ENCODE measurements at regions not wholly inside any gene's neighbourhood (a gene's known extent, or its start where the extent isn't known, plus 50 kb on each side); places are given as distances from the start of the nearest gene placed in this dataset.

DNA sequence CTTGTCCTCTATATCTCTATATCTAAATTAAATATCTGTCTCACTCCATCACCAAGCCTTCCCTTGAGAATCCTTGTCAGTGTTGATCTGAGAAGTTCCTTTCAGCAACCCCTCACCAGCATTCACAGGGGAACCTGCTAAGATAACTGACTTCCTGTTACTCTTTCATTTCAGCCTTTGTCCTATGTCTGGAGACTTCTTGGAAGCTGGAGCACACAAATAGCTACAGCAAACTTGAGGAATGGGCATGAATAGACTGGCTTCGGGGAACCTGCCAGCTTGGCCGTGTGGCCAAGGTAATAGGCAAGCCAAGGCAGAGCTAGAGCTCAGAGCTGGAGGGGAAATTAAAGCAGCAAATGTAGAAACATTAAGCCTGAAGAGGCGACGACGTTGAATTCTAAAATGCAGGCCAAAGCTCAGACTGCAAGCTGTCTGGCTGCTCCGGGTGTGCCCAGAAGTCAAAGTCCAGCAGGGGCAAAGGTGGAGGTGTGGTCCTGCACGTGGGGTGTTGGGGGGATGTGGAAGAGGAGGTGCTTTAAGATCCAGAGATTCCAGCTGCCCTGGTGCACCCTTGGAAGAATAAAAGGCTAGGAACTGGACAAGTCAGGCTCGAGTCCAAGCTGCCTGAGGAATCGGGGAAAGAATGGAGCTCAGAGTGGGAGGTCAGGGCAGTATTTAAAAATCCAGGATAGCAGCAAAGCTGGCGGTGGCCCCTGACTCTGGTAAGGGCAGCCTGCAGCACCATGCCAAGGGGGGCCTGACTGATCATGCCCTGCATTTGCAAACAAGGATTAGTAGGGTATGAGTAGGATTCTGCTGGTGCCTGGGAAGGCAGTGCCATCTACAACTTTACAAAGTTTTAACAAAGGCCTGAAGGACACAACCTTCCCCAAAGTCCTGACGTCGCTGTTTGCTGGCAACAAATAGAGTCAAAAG is 185.0 kb upstream of the SGK1 start:
- no peak for DNase-seq (ENCODE audit: low read depth, low spot score)

DNA sequence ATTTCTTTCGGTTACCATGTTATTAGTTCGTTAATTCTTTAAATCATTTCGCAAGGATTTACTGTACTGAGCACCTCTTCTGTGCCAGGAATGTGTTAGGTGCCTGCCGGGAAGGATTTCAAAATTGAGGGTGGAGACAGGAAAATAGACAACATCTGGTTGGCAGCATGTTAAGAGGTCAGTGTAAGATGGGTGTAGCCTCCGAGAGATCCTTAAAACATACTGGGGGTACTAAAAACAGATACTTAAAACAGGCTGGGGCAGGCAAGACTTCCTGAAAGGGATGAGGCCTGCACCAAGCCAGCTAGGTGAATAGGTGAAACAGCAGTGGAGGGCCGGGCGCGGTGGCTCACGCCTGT is 178.0 kb upstream of the SGK1 start:
- no peak for DNase-seq (ENCODE audit: low read depth, low spot score)

DNA sequence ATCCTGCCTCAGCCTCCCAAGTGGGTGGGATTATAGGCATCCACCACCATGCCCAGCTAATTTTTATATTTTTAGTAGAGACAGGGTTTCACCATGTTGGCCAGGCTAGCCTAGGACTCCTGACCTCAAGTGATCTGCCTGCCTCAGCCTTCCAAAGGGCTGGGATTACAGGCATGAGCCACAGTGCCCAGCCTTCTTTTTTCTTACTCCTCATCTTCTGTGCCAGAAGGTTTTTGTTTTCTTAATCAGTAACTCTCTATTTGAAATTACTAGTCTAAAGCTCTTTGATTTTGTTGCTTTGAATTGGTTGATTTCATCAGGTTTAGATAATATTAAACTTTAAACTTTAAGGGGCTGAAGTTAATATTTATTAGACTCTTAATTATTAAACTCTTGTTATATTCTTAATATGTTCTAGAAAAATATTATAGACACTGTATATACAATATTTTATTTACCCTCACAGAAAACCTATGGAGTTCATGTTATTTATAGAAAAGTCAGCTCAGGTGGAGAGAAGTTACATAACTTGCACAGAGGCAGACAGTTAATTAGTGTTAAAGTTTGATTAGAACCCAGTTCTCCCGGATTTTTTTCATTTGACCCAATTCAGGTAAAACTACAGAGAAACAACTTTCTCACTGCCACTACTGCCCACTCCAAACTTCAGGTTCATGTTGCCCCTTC is 177.4 kb upstream of the SGK1 start:
- no peak for DNase-seq (ENCODE audit: low read depth, low spot score)

DNA sequence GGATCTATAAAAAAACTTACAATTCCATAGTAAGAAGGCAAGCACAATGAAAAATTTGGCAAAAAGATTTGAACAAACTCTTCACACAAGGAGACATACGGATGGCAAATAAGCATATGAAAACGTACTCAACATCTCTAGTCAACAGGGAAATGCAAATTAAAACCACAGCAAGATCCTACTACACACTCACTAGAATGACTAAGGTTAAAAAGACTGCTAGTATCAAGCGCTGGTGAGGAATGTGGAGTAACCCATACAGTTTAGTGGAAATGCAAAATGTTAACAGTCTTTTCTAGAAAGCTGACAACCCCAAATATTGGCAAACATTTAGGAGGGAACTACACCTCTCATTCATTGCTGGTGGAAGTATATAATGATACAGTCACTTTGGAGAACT is 175.9 kb upstream of the SGK1 start:
- DNase-seq (ENCODE audit: low read depth, low spot score) = no peak

DNA sequence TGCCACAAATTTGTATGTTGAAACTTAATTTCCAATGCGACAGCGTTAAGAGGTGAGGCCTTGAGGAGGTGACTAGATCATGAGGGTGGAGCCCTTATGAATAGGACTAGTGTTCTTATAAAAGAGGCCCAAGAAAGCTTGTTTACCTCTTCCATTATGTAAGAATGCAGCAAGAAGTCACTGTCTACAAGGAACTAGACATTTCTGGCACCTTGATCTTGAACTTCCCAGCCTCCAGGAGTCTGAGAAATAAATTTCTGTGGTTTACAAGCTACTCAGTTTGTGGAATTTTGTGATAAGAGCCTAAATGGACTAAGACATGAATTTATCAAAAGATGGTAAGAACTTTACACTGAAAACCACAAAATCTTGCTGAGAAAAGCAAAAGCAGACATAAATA is 173.6 kb upstream of the SGK1 start:
- no peak for DNase-seq (ENCODE audit: low read depth, low spot score)

DNA sequence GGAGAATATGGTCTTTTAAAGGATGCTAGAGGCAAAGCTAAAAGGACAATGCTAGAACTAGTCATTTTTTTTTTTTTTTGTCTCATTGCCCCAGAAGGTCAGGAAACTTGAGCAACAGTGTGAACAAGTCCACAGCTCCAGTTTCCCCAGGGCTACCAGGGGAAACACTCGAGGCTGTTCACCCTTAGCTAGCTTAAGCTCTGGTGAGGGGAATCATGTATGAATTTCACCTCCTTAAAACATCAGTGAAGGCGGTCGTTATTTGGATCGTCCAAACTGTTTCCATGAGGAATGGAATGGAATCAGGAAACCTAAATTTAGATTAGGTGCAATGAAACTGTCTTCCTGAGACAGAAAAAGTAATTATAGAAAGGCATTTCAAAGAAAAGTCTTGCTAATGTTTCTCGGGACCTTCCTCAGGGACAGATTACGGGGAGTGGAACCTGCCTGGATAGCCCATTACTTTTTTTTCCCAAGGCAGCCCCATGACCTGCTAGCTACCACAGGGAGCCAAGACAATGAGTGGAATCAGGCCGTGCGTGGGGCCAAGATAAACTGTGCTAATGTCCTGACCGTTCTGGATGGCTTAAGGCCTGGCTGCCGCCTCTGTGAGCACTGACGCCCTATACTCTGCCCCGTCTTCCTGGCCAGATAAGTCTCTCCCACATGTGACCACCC is 164.8 kb upstream of the SGK1 start:
- DNase-seq (ENCODE audit: low read depth, low spot score) = no peak

DNA sequence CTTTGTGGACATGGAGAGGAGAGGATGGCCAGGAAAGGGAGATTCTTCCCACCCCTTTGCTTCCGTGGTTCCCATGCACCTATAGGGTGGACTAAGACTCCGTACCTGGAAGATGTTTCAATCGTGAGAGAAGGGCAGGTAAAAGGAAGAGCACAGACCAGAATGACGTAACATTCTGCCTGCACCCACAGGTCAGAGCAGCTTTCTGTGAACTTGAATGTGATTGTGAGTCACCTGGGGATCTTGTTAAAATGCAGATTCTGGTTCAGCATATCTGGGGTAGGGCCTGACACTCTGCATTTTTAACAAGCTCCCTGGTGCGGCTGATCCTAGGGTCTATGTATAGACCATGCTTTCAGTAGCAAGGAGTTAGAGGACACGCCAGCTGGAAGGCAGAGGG is 164.1 kb upstream of the SGK1 start:
- DNase-seq (ENCODE audit: low read depth, low spot score) = no peak

DNA sequence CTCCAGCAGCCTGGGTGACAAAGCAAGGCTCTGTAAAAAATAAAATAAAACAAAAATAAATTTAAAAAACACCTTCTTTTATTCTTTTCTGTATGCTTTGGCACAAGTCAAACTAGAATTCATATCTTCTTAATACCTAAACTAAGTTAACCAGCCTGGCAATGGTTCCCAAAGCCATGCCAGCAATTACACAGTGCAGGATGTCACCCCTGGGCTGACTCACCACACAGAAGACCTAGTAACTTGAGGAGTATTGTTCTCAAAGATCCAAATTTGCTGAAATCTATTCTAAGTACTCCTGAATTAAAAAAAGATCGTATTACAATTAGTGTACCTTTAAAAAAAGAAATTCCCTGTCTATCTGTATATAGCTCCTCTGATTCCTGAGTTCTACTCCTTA is 162.7 kb upstream of the SGK1 start:
- DNase-seq (ENCODE audit: low read depth, low spot score) = no peak

DNA sequence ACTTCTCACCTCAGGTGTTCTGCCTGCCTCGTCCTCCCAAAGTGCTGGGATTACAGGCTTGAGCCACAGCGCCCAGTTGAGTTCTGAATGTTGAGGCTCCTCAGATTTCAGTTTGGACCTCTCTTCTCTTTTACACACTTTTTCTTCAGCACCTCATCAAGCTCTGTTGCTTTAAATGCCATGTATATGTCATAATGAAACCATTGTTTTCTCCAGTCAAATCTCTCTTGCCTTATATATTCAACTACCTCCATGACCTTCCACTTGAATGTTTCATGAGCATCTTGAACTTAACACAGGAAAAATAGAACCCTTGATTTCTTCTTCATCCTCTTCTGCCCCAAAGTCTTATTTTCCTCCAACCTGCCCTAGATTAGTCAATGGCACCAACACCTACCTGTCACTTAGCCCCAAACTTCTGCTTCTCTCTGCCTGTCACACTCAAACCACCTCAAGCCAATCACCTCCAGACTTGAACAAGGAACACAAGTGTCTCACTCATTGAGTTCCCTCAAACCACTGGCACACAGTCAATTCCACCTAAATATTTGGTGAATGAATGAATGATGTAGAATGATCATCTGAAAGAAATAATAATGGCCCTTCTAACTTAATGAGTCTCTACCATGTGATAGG is 161.0 kb upstream of the SGK1 start:
- DNase-seq (ENCODE audit: low read depth, low spot score) = no peak

DNA sequence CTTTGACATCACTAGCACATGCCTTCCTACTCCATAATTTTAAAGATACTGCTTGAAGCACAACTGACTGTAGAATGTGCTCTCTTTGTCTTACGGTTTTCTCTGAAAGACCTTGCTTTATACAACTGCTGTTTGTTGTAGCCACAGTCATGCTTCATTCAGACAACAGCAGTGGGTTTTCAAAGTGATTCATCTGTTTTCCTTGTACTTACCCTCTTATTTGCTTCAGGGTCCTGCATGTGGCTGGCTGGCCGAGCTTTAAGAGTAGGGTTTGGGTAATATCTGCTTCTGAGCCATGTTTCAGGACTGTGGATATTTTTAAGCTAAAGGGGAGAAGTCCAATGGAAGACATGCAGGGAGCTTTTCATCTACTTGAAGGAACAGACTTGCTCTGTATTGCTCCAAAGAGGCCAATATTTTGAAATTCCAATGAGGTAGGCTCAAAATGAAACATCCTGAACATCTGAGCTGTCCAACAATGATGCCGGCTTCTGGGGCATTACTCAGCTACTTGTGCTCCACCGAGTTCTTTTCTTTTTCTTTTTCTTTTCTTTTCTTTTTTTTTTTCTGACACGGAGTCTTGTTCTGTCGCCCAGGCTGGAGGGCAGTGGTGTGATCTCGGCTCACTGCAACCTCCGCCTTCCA is 160.2 kb upstream of the SGK1 start:
- DNase-seq (ENCODE audit: low read depth, low spot score) = no peak

DNA sequence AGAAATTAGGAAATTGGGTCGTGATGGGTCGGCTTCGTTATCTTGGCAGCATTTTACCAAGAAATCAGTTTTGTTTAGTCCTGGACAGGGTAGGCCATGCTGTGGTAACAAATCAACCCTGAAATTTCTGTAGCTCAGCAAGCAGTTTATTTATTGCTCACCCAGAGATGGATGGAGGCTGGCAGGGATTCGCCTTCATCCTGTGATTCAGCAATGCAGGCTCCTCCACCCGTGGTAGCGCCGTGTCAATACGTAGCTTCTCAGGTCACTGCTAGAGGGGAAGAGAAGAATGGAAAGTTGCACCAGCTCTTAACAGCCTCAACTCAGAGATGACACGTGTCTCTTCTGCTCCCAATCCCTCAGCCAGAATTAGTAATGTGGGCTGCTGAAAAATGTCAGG is 157.0 kb upstream of the SGK1 start:
- no peak for DNase-seq (ENCODE audit: low read depth, low spot score)

DNA sequence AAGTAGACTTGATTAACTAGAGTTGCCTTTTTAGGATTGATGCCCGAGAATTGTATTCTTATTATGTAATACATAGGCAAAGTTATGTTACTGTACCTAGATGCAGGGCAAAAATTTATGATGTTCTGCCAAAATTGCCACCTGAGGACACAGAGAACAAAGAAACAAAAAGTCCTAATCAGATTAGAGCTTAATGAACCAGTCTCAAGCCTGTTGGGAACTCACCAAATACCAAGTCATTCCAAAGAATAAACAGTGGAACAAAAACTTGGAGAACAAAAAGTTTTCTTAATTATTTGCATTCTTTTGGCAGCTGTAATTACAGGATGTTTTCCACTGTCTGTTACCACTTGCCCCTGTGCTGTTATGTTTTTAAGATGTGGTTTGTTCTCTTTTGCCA is 154.7 kb upstream of the SGK1 start:
- DNase-seq (ENCODE audit: low read depth, low spot score) = no peak

DNA sequence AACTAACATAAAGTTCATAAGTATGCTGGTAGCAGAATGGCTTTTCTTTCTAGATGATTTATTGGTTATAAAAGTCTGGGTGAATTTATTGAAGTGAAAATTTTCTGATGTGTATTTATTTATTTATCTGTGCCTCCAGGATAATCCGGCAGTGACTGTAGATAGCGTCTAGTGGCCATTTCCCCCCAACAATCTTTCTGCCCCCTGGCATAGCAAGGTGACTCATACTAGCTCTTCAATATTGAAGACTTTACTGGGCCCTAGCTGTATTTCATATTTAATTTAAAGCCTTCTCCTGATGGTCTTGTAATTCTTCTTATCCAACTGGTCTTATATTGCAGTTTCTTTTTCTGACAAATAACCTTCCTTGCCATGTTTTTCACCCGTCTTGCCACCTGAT is 154.1 kb upstream of the SGK1 start:
- DNase-seq (ENCODE audit: low read depth, low spot score) = no peak

DNA sequence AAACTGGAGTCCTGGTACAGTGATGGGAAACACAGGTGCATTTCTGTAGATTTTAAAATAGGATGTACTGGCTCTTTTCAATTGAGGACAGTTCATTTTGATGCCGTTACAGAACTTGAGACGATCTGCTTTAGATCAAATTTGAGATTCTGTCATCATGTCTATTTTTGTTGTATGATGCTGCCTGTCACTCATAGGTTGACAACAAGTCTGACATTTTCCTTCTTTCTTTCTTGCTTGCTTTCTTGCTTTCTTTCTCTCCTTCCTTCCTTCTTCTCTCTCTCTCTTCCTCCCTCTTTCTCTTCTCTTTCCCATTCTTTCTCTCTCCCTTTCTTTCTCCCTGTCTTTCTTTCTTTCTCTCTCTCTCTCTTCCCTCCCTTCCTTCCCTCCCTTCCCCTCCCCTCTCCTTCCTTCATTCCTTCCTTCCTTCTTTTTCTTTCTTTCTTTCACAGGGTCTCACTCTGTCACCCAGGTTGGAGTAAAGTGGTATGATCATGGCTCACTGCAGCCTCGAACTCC is 152.6 kb upstream of the SGK1 start:
- no peak for DNase-seq (ENCODE audit: low read depth, low spot score)

DNA sequence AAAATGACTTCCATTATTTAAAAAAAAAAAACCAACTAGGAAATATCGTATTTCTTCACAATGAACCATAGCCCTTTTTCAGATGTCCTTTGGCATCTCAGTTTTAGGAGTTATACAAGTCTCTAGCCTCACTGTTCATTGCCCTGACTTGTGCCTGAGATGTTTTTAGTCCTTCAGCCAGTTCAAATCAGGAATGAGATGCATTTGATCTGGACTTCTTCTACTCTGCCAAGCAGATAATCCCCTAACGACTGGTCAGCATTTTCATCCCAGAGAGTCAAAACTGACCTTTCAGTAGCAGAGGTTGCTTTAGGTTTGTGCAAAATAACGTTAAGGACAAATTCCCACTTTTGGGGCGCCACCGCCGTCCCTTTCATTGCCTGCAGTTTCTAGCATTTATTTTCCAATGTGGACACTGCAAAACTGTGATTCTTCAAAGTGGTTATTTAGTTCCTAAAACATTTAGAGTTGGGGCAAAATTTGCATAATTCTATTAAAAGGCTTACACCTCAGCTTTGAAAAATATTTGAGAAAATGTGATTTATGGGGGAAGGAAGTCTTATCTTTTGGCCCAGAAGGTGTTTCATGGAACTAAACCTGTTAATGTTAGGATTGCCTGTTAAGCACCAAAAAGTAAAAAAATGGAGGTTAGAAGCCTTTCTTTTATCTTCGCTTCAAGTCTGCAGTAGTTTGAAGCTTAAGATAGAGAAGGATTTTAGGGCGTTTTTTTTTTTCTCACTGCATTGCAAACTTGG is 152.0 kb upstream of the SGK1 start:
- no peak for DNase-seq (ENCODE audit: low read depth, low spot score)

DNA sequence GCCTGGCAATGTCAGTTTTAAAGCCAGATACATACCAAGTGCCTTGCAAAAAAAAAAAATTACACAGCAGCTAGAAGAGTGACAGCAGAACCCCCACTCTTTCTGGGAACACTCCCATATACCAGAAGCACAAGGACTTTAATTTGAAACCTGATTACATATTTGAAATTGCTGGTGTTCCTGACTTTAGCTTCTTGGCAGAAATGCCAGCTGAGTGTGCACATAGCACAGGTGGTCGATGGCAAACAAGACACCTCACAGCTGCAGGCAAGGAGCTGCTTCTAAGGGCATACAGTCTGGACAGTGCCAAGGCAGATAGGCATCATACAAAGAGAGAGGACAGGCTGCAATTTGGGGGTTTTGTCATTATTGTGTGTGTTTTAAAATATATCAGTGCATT is 150.7 kb upstream of the SGK1 start:
- DNase-seq (ENCODE audit: low read depth, low spot score) = no peak

DNA sequence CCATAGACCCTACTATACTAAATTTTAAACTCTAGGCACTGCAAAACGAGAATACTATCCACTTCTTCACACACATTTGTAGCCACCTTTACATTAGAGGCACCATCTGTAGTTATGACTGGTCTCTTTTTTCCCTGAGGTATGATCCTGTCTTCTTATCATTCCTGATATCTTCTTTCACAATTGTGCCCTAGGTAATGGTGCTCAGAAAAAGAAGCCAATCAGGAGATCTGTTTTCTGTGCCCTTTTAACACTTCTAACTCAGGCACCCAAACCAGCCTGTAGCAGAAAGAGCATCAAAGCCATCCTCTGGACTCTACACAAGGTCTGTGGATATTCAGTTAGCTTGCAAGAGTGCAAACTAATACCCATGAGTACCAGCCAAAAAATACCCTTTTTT is 149.7 kb upstream of the SGK1 start:
- no peak for DNase-seq (ENCODE audit: low read depth, low spot score)

DNA sequence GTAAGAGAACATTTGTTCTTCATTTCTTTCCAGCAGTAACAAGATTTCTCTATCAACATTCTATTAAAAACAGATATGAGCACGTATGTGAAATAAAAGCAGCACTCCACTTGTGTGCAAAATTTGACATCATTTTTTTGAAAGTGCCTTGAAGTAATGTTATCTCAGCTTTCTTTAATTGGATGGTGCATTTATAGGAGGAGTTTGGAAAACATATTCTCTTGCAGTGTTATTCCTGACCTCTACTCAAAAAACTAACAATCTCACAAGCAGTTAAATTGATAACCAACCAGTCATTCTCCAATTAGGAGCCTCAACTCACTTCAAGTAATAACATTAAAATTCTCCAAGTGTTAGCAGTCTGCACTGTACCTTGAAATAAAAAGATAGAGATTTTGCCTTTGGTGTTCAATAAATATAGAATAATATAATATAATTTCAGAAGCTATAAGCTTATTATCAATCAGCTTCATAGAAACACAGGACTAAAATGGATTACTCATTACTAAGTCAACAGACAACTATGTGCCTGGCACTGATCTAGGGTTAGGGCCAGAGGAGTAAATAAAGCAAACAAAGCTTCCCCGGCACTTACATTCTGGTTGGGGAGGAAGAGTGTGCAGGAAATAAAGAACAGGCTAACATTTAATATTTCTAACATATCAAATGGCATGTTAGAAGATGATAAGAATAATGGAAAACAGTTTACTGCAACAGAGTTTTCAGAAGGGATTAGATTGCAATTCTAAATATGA is 149.0 kb upstream of the SGK1 start:
- no peak for DNase-seq (ENCODE audit: low read depth, low spot score)

DNA sequence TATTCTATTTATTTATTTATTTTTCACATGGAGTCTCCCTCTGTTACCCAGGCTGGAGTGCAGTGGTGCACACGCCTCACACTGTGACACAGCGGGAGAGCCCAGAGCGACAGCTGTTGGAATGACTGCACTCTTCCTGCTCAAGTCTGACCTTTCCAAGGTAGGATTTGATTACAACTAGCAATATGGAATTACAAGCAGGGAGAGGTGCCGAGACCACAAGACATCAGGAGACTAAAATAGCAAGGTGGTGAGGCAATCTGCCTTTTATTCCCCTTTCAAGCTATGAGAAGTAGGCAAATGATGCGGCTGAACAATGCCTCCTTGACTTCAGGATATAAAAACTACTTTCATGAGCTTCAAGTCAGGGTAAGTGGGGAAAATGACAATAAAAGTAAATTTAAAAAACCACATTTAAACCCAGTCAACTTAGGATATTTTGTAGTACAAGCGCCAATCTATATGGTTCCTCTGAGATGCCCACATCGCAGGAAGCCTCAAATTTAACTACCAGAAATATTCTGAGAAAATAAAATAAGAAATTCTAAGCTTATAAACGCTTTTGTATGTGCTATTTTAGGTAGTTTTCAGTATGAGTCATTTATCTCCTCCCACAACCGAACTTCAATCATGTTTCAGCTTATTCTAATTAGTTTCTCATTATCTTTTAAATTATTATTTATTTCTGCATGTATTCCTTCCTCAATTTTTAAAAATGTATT is 146.9 kb upstream of the SGK1 start:
- DNase-seq (ENCODE audit: low read depth, low spot score) = no peak
